NB4 (cell line): ENCODE measurements at regions not wholly inside any gene's neighbourhood (a gene's known extent, or its start where the extent isn't known, plus 50 kb on each side); places are given as distances from the start of the nearest gene placed in this dataset.

Source experiments
- DNase-seq: peaks from one replicate; pipeline ENCODE4 v3.0.0; 2010; ENCODE audit warnings: low read depth
- H3K4me3 ChIP-seq: one replicate; pipeline ENCODE4 v1.5.1; 2011; ENCODE audit warnings: mild to moderate bottlenecking, low read depth, low read length, moderate library complexity
- CTCF ChIP-seq: IDR thresholded peaks from one replicate; pipeline ENCODE4 v1.5.1; 2012; ENCODE audit warnings: low read depth, low read length
- MYC ChIP-seq: IDR thresholded peaks from 2 replicates; pipeline ENCODE4 v1.6.1; 2011; ENCODE audit warnings: low read depth, low read length
- POLR2A ChIP-seq: IDR thresholded peaks from 2 replicates; pipeline ENCODE4 v1.6.1; 2011; ENCODE audit warnings: mild to moderate bottlenecking; ENCODE audit not compliant: insufficient read length; ENCODE audit errors: extremely low read depth
- TF ChIP-seq, protein P1 (sequence below): IDR thresholded peaks from 2 replicates; pipeline ENCODE4 v1.6.1; 2011; ENCODE audit warnings: low read depth, low read length

DNA sequence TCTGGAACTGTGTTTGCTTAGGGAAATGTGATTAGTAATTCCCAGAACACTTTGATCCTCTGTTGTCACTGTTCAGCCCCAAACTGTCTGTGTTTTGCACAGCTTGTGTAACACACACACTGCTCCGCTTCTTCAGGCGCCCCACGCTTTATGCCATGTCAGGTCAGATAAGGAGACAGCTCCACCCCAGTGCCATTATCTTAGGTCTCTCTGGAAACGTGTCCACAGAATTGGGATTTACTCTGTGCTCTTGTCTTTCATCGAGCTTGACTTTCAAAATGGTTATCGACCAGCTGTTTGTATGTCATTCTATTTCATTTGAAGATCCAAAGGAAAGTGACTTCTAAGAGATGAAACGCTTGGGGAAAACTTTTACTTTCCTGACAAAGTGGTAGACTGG lies 106.4 kb upstream of the SSTR4 start:
- DNase-seq, result no peak
- TF ChIP-seq CTCF, result no peak
- no peak for TF ChIP-seq POLR2A
- no peak for TF ChIP-seq MYC
- TF ChIP-seq, protein P1, sequence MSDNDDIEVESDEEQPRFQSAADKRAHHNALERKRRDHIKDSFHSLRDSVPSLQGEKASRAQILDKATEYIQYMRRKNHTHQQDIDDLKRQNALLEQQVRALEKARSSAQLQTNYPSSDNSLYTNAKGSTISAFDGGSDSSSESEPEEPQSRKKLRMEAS, result no peak
- no peak overlapping the region for H3K4me3 ChIP-seq

GRCh38 chr20:22929661-22930060 lies 105.5 kb upstream of the SSTR4 start:
- H3K4me3 ChIP-seq, result no peak overlapping the region
- TF ChIP-seq, protein P1, result no peak
- no peak for DNase-seq

- TF ChIP-seq, protein P1, result no peak
- TF ChIP-seq POLR2A (no peak), MYC (no peak), CTCF (no peak)
- DNase-seq, result no peak
These were observed 103.2 kb upstream of the SSTR4 start for GRCh38 chr20:22931653-22932608.

GRCh38 chr20:22939181-22939580 lies 95.9 kb upstream of the SSTR4 start:
- DNase-seq, result no peak
- no peak for TF ChIP-seq CTCF
- no peak for TF ChIP-seq POLR2A
- TF ChIP-seq MYC, result no peak
- TF ChIP-seq, protein P1, result no peak
- H3K4me3 ChIP-seq, result no peak overlapping the region

More at GRCh38 chr20:22931653-22932608, 103.2 kb upstream of the SSTR4 start:
- H3K4me3 ChIP-seq, result no peak overlapping the region

DNA sequence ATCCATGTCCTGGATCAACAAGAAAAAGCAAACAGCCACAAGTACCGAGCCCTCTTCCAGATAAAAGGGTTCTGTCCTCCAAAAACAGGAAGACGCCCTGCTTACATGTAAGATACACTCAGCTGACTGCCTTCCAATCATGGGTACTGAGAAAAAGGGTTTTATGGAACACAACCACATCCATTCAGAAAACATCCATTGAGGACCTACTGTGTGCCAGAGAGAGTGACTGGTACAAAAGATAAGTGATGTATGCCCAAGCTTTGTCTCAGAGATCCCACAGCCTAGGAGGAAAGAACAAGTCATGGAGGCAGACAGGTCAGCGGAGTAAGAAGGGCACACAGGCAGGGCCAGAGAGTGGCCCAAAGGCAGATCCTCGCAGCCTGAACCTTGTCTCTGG lies 94.8 kb upstream of the SSTR4 start:
- H3K4me3 ChIP-seq, result no peak overlapping the region
- no peak for DNase-seq
- no peak for TF ChIP-seq POLR2A
- TF ChIP-seq CTCF, result no peak
- TF ChIP-seq, protein P1, result no peak
- TF ChIP-seq MYC, result no peak

DNA sequence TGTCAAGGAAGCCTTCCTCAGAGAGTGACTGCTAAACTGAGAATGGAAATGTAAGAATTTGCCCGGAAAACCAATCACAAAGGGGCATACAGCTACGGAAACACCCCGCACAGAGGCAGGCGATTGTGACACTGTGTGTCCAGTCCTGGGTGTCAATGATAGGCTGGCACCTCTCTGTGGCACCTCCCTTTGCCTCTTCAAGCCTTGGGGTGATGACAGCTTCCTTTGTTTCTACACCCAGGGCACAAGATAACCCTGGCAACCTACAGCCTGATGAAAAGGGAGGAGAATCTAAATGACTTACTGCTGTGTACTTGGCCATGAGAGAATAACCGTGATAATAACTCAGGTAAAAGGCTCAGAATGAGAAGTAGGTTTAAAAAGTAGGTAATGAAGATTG lies 93.6 kb upstream of the SSTR4 start:
- H3K4me3 ChIP-seq, result no peak overlapping the region
- no peak for DNase-seq
- no peak for TF ChIP-seq CTCF
- TF ChIP-seq POLR2A, result no peak
- no peak for TF ChIP-seq MYC
